Fibroblast of lung (primary cell): ENCODE measurements at regions not wholly inside any gene's neighbourhood (a gene's known extent, or its start where the extent isn't known, plus 50 kb on each side); places are given as distances from the start of the nearest gene placed in this dataset.

ENCODE experiments used
- DNase-seq, 2 donors: peaks; one replicate each; pipeline versions ENCODE4 v3.0.0 to v3.0.0-alpha.2; 2010; ENCODE audit warnings: low read depth in 2 of 2
- H2AFZ ChIP-seq: 2 replicates; pipeline ENCODE4 v1.5.1; 2012; ENCODE audit warnings: low read length, control low read depth, inconsistent platforms
- H3K27ac ChIP-seq: 2 replicates; pipeline ENCODE4 v1.5.1; 2011; ENCODE audit warnings: low read length, control low read depth; ENCODE audit not compliant: insufficient read depth
- H3K27me3 ChIP-seq: 2 replicates; pipeline ENCODE4 v1.5.1; 2011; ENCODE audit warnings: mild to moderate bottlenecking, low read length; ENCODE audit not compliant: control insufficient read depth, insufficient read depth
- H3K36me3 ChIP-seq: 2 replicates; pipeline ENCODE4 v1.5.1; 2011; ENCODE audit warnings: low read length; ENCODE audit not compliant: control insufficient read depth, insufficient read depth
- H3K4me1 ChIP-seq: 2 replicates; pipeline ENCODE4 v1.5.1; 2011; ENCODE audit warnings: low read length; ENCODE audit not compliant: control insufficient read depth, insufficient read depth; ENCODE audit errors: extremely low read depth
- H3K4me2 ChIP-seq: 2 replicates; pipeline ENCODE4 v1.5.1; 2011; ENCODE audit warnings: low read length, control low read depth; ENCODE audit not compliant: insufficient read depth; ENCODE audit errors: extremely low read depth
- H3K4me3 ChIP-seq, 4 experiments: fragments of 200-600 bp in 1 of 4; sonication (generic) in 1 of 4; replicated peaks in 1 of 4; 2 replicates each; pipeline ENCODE4 v1.5.1; 2011 to 2016; ENCODE audit warnings: low read length in 4 of 4, low read depth in 3 of 4, mild to moderate bottlenecking in 3 of 4, control low read depth in 2 of 4, inconsistent platforms in 1 of 4, mixed read lengths in 1 of 4; ENCODE audit not compliant: insufficient read depth in 1 of 4; ENCODE audit errors: control extremely low read depth in 1 of 4
- H3K79me2 ChIP-seq: 2 replicates; pipeline ENCODE4 v1.5.1; 2012; ENCODE audit warnings: mild to moderate bottlenecking, low read length, inconsistent platforms; ENCODE audit not compliant: control insufficient read depth, insufficient read depth
- H3K9ac ChIP-seq: 2 replicates; pipeline ENCODE4 v1.5.1; 2011; ENCODE audit warnings: mild to moderate bottlenecking, low read length, control low read depth; ENCODE audit not compliant: insufficient read depth
- H3K9me3 ChIP-seq: 2 replicates; pipeline ENCODE4 v1.5.1; 2012; ENCODE audit warnings: low read depth, low read length; ENCODE audit not compliant: control insufficient read depth, insufficient read depth
- H4K20me1 ChIP-seq: 2 replicates; pipeline ENCODE4 v1.5.1; 2011; ENCODE audit warnings: low read length; ENCODE audit not compliant: control insufficient read depth, insufficient read depth; ENCODE audit errors: extremely low read depth
- CTCF ChIP-seq, 2 donors: IDR thresholded peaks in 1 of 2; conservative IDR thresholded peaks in 1 of 2; 1 replicate in 1 of 2; 2 replicates in 1 of 2; pipeline ENCODE4 v1.5.1; 2011 to 2012; ENCODE audit warnings: low read length in 2 of 2, control low read depth in 1 of 2, inconsistent platforms in 1 of 2, low read depth in 1 of 2, mild to moderate bottlenecking in 1 of 2
- EZH2 ChIP-seq: IDR thresholded peaks from 2 replicates; pipeline ENCODE4 v1.5.1; 2012; ENCODE audit warnings: low read length, control low read depth, mild to moderate bottlenecking; ENCODE audit errors: missing control alignments

GRCh38 chr14:85125291-85125670, 404.7 kb upstream of the FLRT2 start:
- Histone ChIP-seq H3K4me1 (no peaks in the 10 kb centered on the region), H3K4me2 (no peak overlapping the region), H3K36me3 (no peaks in the 10 kb centered on the region), H2AFZ (no peak overlapping the region), H3K9me3 (no peaks in the 10 kb centered on the region), H3K4me3 (no peak overlapping the region), H3K9ac (no peak overlapping the region), H4K20me1 (no peaks in the 10 kb centered on the region), H3K27ac (no peak overlapping the region), H3K27me3 (no peaks in the 10 kb centered on the region), H3K79me2 (no peaks in the 10 kb centered on the region)
- TF ChIP-seq CTCF (conservative IDR thresholded peaks at IDR 0.05 in 1 of 2, IDR thresholded peaks at IDR 0.05 in 1 of 2; ENCODE audit: low read depth in 1 of 2, low read length in 2 of 2) (no peak), EZH2 (no peak)
- peak in 1 of 2 donors; percentile 2 for DNase-seq

GRCh38 chr14:85129921-85130320, 400.0 kb upstream of the FLRT2 start:
- H4K20me1 ChIP-seq = no peaks in the 10 kb centered on the region
- H3K4me3 ChIP-seq = no peak overlapping the region
- H3K9ac ChIP-seq = no peak overlapping the region
- no peak for DNase-seq
- H3K4me1 ChIP-seq = no peaks in the 10 kb centered on the region
- no peak overlapping the region for H2AFZ ChIP-seq
- H3K36me3 ChIP-seq = no peaks in the 10 kb centered on the region
- no peak overlapping the region for H3K27ac ChIP-seq
- H3K79me2 ChIP-seq = no peaks in the 10 kb centered on the region
- no peaks in the 10 kb centered on the region for H3K9me3 ChIP-seq
- TF ChIP-seq EZH2 (no peak), CTCF (conservative IDR thresholded peaks at IDR 0.05 in 1 of 2, IDR thresholded peaks at IDR 0.05 in 1 of 2; ENCODE audit: low read depth in 1 of 2, low read length in 2 of 2) (no peak)
- H3K27me3 ChIP-seq = no peaks in the 10 kb centered on the region
- no peak overlapping the region for H3K4me2 ChIP-seq

- Histone ChIP-seq H3K4me1 (no peaks in the 10 kb centered on the region), H3K27me3 (no peaks in the 10 kb centered on the region), H3K9me3 (no peaks in the 10 kb centered on the region), H3K36me3 (no peaks in the 10 kb centered on the region), H4K20me1 (no peaks in the 10 kb centered on the region), H3K9ac (no peak overlapping the region), H3K4me2 (no peak overlapping the region), H3K79me2 (no peaks in the 10 kb centered on the region), H2AFZ (no peak overlapping the region), H3K27ac (no peak overlapping the region), H3K4me3 (no peak overlapping the region)
- TF ChIP-seq EZH2 (no peak), CTCF (conservative IDR thresholded peaks at IDR 0.05 in 1 of 2, IDR thresholded peaks at IDR 0.05 in 1 of 2; ENCODE audit: low read depth in 1 of 2, low read length in 2 of 2) (no peak)
- no peak for DNase-seq
Measured at GRCh38 chr14:85131226-85131922, 398.6 kb upstream of the FLRT2 start.
